DMS153 treated with DMSO at 0.1 percent for 48 hours (cell line): ENCODE measurements at regions not wholly inside any gene's neighbourhood (a gene's known extent, or its start where the extent isn't known, plus 50 kb on each side); places are given as distances from the start of the nearest gene placed in this dataset.
"Not testable (repeated sequence)": the region's sequence is repeated elsewhere in the genome, so short reads cannot be mapped to it uniquely, and the experiment has no call there.

Experiments
- DNase-seq: peaks from one replicate; lab custom pipeline; 2025; ENCODE audit not compliant: unreplicated experiment; lab: John Stamatoyannopoulos, UW

- not testable (repeated sequence) for DNase-seq
These were observed 228.4 kb upstream of the ADRA1B start for GRCh38 chr5:159687892-159688291.

GRCh38 chr5:159695741-159696294 is 220.5 kb upstream of the ADRA1B start:
- DNase-seq, result no peak

DNA sequence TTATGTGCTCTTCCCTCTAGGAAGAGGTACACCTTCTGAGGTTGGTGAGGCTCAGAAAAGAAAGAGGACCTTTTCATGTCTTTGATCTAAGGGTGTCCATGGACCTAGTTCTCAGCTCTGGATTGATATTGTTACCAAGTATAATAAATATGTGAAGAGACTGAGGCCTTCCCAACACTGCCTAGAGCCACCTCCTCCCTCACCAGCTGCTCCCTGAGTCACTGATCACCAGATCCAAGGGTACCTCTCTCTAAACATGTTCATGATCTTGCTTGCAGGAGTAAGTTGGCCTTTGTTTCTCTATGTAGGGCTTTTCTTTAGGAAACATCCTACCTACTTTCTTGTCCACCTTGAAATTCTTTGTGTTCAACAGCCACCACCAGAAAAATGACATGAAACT is 218.8 kb upstream of the ADRA1B start:
- no peak for DNase-seq

DNA sequence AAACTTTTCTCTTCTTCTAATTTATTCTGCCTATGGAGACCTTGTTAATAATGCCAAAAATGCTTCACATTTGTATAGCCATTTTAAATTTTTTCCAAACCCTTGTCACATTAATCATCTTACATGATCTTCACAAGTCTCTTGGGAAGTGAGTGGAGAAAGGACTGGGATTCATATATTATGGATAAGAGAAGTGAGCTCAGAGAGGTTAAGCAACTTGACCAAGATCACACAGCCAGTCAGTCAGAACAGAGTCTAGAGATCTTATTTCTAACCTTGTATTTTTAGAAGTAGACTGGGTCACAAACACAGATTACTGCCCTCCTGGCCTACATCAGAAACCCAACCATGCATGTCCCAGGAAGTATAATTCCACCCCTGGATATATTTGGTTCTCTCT is 218.0 kb upstream of the ADRA1B start:
- DNase-seq, result no peak

GRCh38 chr5:159700016-159700415 is 216.3 kb upstream of the ADRA1B start:
- no peak for DNase-seq

- DNase-seq, result no peak
These were observed 214.0 kb upstream of the ADRA1B start for GRCh38 chr5:159702301-159702700.

GRCh38 chr5:159702826-159703225 is 213.5 kb upstream of the ADRA1B start:
- no peak for DNase-seq

DNA sequence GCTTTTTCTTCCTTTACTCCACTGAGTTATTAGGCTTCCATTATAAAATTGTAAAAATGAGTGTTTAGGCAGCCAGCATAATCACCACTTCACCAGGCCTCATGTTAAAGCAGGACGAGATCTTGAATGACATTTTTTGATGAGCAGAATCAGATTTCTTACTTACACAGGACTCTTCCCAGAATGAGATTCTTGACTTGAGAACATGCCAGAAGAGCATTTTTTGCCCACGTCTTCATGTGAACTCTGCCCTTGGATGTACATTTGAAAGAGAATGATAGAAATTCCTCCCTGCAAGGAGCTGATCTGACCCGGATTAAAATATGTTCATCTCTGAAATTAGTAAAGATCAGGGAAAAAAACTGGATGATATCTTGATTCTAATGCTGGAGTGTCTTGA is 212.1 kb upstream of the ADRA1B start:
- DNase-seq, result no peak

GRCh38 chr5:159705948-159706347 is 210.3 kb upstream of the ADRA1B start:
- no peak for DNase-seq

DNA sequence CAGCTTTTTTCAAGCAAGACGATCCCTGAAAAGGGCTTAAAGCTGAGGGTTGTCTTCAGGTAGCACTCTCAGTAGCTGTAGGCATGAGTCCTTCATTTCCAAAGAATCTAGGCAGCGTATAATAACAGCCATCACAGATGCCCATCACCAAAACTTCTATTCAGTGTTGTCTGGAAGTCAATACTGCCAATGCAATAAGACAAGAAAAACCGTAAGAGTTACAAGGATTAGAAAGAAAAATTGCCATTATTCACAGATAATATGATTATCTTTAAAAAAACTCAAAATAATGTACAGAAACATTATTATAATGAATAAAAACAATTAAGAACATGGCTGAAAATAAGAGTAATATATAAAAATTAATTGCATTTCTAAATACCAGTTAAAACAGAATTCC is 208.2 kb upstream of the ADRA1B start:
- DNase-seq, result no peak

GRCh38 chr5:159712672-159713071 is 203.6 kb upstream of the ADRA1B start:
- no peak for DNase-seq

- DNase-seq, result no peak
These were observed 203.0 kb upstream of the ADRA1B start for GRCh38 chr5:159713254-159713653.

DNA sequence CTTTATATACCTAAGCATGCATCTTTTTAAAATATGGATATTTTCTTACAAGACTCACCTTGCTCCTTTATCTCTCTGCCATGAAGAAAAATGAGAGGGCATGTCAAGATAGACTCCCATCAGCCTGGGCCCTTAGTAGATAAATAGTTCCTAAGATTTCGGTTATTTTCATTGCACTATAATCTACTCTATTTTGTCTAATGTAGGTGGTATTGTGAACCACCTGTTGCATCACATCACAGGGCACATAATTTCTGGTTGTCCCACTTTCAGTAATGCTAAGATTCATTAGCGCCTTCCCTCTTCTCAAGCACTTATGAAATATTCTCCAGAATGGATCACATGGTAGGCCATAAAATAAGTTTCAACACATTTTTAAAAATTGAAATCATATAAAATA is 202.5 kb upstream of the ADRA1B start:
- no peak for DNase-seq

- no peak for DNase-seq
These were observed 190.8 kb upstream of the ADRA1B start for GRCh38 chr5:159725475-159725874.

- DNase-seq, result no peak
These were observed 189.1 kb upstream of the ADRA1B start for GRCh38 chr5:159727167-159727566.

GRCh38 chr5:159730285-159730684 is 186.0 kb upstream of the ADRA1B start:
- no peak for DNase-seq

DNA sequence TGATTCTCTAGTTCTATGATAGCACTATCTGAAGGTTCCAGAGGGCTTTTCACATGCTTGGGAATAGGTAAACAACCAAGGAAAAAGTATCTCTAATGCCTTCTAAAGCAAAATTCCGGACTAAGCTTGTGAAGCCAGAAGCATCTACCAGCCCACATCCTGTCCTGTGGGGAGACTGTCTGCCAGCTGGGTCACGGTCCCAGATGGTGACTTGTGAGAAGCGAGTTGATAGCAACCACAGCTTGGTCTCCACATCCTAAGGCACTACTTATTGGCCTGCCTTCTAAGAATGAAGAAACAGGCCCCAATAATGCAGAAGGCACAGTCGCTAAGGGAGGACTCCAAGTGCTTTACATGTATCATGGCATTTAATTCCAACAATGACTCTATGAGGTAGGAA is 184.1 kb upstream of the ADRA1B start:
- no peak for DNase-seq

DNA sequence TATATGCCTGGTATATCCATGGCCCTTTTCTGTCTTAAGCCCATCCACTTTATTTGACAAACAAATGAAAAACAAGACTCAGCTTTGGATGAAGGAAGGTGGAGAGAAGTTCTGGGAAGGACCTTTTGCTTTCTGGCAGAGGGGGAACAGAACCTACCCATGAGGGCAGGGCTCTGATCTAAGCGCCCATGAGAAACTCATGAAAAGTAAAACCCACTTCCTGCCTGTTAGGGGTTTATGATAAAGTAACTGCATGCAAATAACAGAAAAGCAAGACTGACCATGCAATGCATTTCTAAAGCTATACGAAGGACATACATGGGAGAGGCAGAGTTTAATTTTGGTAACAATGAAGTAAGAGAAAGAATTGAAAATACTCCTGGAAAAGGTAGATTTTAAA is 181.9 kb upstream of the ADRA1B start:
- DNase-seq, result no peak

DNA sequence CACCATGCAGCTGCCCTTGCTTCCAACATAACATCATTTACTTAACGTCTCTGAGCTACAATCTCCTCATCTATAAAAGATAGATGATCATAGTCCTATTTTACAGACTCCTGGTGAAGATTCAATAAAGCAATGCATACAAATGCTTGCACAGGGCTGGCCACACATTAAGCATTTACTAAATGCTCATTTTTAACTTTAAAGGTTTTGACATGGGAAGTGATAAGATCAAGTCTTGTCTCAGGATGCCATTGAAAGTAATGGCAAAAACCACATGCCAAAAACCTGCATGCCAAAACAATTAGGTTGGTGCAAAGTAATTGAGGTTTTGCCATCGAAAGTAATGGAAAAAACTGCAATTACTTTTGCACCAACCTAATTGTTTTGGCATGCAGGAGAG is 181.2 kb upstream of the ADRA1B start:
- DNase-seq, result no peak

GRCh38 chr5:159735749-159736660 is 180.3 kb upstream of the ADRA1B start:
- DNase-seq, result no peak

DNA sequence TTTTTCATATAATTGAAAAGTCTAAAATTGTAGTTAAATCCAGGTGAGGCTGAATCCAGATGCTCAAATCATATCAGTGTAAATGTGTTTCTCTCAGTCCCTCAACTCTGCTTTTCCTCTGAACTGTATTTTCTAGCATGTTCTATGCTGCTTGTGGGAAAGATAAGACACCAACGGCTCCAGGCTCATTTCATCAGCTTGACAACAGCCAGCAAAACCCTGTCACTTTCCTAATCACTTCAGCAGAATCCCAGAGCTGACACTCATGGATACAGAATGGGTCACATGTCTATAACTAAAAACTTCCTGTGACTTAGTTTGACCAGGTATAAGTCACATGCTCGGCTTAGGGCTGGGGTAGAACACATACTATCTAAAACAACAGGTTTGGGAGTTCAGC is 179.4 kb upstream of the ADRA1B start:
- DNase-seq, result no peak

GRCh38 chr5:159737263-159737662 is 179.0 kb upstream of the ADRA1B start:
- DNase-seq, result no peak

- DNase-seq, result no peak
These were observed 174.4 kb upstream of the ADRA1B start for GRCh38 chr5:159741829-159742322.
